Stimulated activated effector memory CD8-positive, alpha-beta T cell treated with anti-CD3 and anti-CD28 coated beads, Interleukin-12 subunit alpha, Interleukin-12 subunit beta, amount 100 ng/mL, for 72 hours (primary cell): ENCODE measurements at regions not wholly inside any gene's neighbourhood (a gene's known extent, or its start where the extent isn't known, plus 50 kb on each side); places are given as distances from the start of the nearest gene placed in this dataset.

Experiments
- ATAC-seq: fragments of 150-1000 bp; cut with Tn5 transposase; 2 replicates; pipeline ENCODE4 v1.10.0; 2021
- DNase-seq, 2 donors: peaks; one replicate each; pipeline ENCODE4 v3.0.0; 2021 to 2022; ENCODE audit warnings: low spot score in 2 of 2
- H3K27ac Mint-ChIP-seq: one replicate; pipeline ENCODE4 v1.8.0; 2022; ENCODE audit warnings: mild to moderate bottlenecking, mixed read lengths
- H3K36me3 Mint-ChIP-seq: one replicate; pipeline ENCODE4 v1.8.0; 2022; ENCODE audit warnings: mild to moderate bottlenecking, mixed read lengths
- H3K4me1 Mint-ChIP-seq: one replicate; pipeline ENCODE4 v1.8.0; 2022; ENCODE audit warnings: mixed read lengths
- H3K4me3 Mint-ChIP-seq: one replicate; pipeline ENCODE4 v1.8.0; 2022; ENCODE audit warnings: mild to moderate bottlenecking, mixed read lengths
- H3K9me3 Mint-ChIP-seq: one replicate; pipeline ENCODE4 v1.8.0; 2022; ENCODE audit warnings: mixed read lengths

GRCh38 chr11:92764128-92764527, 205.3 kb upstream of the MTNR1B start:
- H3K4me3 Mint-ChIP-seq: no peak overlapping the region
- no peaks in the 10 kb centered on the region for H3K36me3 Mint-ChIP-seq
- DNase-seq (no peak), ATAC-seq (no peak)
- H3K4me1 Mint-ChIP-seq: no peaks in the 10 kb centered on the region
- H3K27ac Mint-ChIP-seq: no peak overlapping the region
- peaks cover 2% of the 10 kb centered on the region for H3K9me3 Mint-ChIP-seq

- Mint-ChIP-seq H3K4me1 (no peaks in the 10 kb centered on the region), H3K36me3 (no peaks in the 10 kb centered on the region), H3K4me3 (no peak overlapping the region), H3K9me3 (peaks cover 2% of the 10 kb centered on the region), H3K27ac (no peak overlapping the region)
- DNase-seq (no peak), ATAC-seq (no peak)
These were observed 204.2 kb upstream of the MTNR1B start for GRCh38 chr11:92765082-92765840.

- DNase-seq: no peak
These were observed 203.5 kb upstream of the MTNR1B start for GRCh38 chr11:92765965-92766371.

DNA sequence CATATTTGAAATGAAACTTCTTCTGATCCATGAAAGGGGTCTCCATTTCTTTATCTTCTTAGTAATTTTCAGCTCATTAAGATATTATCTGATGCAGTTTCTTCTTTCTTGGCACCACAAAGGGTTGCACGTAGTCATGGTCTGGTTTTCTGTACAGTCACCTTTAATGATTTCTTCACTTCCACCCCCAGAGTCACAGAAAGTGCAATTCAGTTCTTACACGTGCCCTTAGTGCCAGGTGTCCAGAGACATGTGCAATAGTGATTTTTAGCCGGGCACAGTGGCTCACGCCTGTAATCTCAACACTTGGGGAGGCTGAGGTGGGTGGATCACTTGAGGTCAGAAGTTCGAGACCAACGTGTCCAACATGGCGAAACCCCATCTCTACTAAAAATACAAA, 202.8 kb upstream of the MTNR1B start:
- Mint-ChIP-seq H3K36me3 (no peaks in the 10 kb centered on the region), H3K27ac (no peak overlapping the region), H3K9me3 (no peaks in the 10 kb centered on the region), H3K4me1 (no peaks in the 10 kb centered on the region), H3K4me3 (no peak overlapping the region)
- DNase-seq (no peak), ATAC-seq (no peak)

More at GRCh38 chr11:92765965-92766371, 203.5 kb upstream of the MTNR1B start:
- Mint-ChIP-seq H3K4me3 (no peak overlapping the region), H3K9me3 (no peaks in the 10 kb centered on the region), H3K36me3 (no peaks in the 10 kb centered on the region), H3K4me1 (no peaks in the 10 kb centered on the region), H3K27ac (no peak overlapping the region)
- no peak for ATAC-seq

DNA sequence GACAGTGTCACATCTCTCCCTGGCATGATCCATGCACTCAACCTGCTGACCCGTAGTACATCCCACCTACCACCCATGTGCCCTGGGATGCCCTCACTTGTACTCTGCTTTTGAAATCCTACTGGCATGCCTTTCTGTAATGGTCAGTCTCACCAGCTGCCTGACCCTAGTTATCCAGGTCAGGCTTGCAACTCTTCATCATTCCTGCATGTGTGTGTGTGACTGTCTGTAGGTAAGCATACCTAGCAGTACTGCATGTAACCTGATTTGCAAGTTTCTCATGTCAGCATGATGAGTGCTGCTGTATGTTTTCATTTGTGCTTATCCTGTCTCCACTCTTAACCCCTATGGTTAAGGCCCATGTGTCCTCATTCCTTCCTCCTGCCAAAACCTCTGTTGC, 202.0 kb upstream of the MTNR1B start:
- no peaks in the 10 kb centered on the region for H3K9me3 Mint-ChIP-seq

DNA sequence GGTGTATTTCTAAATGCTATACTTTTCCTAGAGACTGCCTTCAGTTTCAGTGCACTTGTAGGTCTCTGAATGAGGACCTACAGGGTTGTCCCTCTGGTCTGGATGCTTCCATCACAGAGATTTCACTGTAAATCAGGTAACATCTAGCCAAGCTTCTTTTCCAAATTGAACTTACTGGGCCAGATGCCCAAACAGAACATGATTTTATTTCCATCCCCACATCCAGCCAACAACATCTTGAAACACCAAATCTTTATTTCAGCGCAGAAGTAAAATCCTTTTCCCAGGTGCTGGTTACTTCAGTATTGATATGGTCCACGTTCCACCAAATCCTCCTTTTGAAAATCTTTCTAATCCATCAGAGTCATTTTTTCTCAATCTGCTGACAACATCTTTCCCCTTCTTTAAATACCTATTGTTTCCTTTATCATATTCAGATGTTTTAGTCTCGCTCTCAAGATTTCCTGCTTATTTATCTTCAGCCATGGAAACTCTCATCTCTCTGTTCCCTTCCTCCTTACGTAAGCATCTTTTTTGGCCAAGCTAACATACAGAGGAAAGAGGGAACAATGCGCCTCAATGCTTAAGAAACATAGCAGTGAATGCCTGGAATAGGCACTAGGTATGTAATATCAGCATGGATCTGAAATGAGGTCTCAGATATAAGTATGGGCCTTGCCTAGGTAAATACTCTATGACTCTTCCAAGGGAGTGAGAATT, 201.2 kb upstream of the MTNR1B start:
- H3K27ac Mint-ChIP-seq: no peak overlapping the region
- ATAC-seq (no peak), DNase-seq (no peak)
- H3K36me3 Mint-ChIP-seq: no peaks in the 10 kb centered on the region
- no peak overlapping the region for H3K4me3 Mint-ChIP-seq
- H3K4me1 Mint-ChIP-seq: no peaks in the 10 kb centered on the region
- no peaks in the 10 kb centered on the region for H3K9me3 Mint-ChIP-seq

More for the DNA sequence above, 202.0 kb upstream of the MTNR1B start:
- Mint-ChIP-seq H3K4me1 (no peaks in the 10 kb centered on the region), H3K4me3 (no peak overlapping the region), H3K27ac (no peak overlapping the region), H3K36me3 (no peaks in the 10 kb centered on the region)
- DNase-seq (no peak), ATAC-seq (no peak)

DNA sequence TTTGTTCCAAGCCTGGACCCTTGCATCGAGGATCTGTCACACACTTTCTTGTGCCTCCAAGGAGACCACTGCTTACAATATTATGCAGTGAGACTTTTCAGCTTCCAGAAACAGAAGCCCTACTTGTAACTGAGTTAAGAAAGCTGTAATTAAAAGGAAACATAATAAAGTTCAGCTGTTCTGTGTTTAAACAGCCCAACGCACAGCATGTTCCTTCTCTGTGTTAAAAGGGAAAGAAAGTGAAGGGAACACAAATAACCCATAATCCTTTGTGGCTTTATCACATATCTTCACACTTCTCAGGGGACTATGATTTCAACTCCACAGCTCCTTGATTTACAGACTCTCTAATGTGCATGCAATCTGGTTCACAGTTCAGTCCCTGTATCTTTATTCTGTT, 200.3 kb upstream of the MTNR1B start:
- no peak overlapping the region for H3K27ac Mint-ChIP-seq
- H3K36me3 Mint-ChIP-seq: no peaks in the 10 kb centered on the region
- H3K4me3 Mint-ChIP-seq: no peak overlapping the region
- DNase-seq (no peak), ATAC-seq (no peak)
- H3K9me3 Mint-ChIP-seq: no peaks in the 10 kb centered on the region
- no peaks in the 10 kb centered on the region for H3K4me1 Mint-ChIP-seq

GRCh38 chr11:92770419-92770818, 199.0 kb upstream of the MTNR1B start:
- no peak overlapping the region for H3K4me3 Mint-ChIP-seq
- no peaks in the 10 kb centered on the region for H3K36me3 Mint-ChIP-seq
- H3K27ac Mint-ChIP-seq: no peak overlapping the region
- no peaks in the 10 kb centered on the region for H3K9me3 Mint-ChIP-seq
- no peaks in the 10 kb centered on the region for H3K4me1 Mint-ChIP-seq
- ATAC-seq (no peak), DNase-seq (no peak)

DNA sequence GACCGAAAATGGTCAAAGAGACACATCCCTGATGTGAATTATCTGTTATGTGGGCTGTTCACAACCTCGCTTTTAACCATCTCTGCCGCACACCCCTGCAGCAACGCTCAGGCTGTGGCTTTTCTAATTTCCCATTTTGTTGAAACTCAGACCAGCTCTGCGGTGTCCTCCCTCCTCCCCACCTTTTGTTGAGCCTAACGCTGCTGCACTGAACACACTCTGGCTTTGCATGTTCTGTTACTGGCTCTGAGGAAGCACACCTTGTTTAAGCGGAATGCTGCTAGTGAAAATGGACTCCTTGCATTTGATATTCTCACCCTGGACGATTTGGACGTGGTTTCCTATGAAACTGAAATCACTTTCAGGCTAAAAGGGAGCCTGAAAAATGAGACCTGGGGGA, 198.5 kb upstream of the MTNR1B start:
- H3K27ac Mint-ChIP-seq: no peak overlapping the region
- ATAC-seq (no peak), DNase-seq (no peak)
- no peaks in the 10 kb centered on the region for H3K4me1 Mint-ChIP-seq
- no peaks in the 10 kb centered on the region for H3K9me3 Mint-ChIP-seq
- no peaks in the 10 kb centered on the region for H3K36me3 Mint-ChIP-seq
- no peak overlapping the region for H3K4me3 Mint-ChIP-seq

- DNase-seq (no peak), ATAC-seq (no peak)
- Mint-ChIP-seq H3K4me1 (no peaks in the 10 kb centered on the region), H3K4me3 (no peak overlapping the region), H3K9me3 (no peaks in the 10 kb centered on the region), H3K36me3 (no peaks in the 10 kb centered on the region), H3K27ac (no peak overlapping the region)
These were observed 197.8 kb upstream of the MTNR1B start for GRCh38 chr11:92771701-92772100.

DNA sequence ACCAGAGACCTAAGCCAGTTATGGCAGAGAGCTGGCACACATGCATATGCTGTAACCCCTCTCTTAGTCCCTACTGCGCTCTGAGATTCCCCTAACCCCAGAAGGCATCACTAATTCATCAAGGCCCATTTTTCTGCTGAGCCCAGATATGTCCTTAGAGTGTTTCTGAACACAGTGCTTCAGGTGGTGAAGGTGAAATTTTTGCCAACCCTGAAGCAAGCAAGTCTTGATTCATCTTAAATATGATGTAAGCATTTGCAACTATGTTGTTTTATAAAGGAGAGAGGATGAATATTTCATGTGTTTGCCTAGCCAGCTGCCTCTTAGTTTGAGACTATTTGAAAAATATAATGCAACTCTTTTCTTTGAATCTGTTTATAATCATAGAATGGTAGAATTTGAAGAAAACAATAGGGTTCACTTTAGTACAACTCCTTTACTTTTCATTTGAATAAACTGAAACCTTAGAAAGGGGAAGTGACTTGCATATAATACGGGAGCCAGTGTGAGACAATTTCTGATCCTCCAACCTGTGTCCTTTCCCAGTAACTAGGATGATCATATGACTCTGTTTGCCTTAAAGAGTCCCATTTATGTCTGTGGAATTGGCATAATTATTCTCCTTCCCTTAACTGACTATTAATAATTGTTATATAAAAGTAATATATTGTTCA, 194.3 kb upstream of the MTNR1B start:
- Mint-ChIP-seq H3K27ac (no peak overlapping the region), H3K36me3 (no peaks in the 10 kb centered on the region), H3K9me3 (peaks cover 3% of the 10 kb centered on the region), H3K4me3 (no peak overlapping the region), H3K4me1 (no peaks in the 10 kb centered on the region)
- no peak for DNase-seq
- no peak for ATAC-seq

DNA sequence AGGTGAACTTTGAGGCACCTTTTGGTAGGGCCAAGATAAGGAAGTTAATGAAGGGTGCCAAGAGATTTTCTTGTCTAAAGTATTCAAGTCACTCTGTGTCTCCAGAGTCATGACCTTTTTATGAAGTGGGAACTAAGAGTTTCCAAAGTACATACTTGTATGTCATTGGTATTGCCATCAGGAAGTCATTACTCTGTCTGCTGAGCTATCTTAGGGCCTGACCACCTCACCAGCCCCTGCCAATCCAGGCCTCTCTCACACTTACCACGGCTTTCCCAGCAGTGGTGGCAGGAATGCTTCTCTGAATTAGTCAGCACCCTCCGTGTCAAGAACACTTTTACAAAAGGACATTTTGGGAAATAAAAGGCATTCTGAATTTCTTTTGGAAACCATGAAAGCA, 192.8 kb upstream of the MTNR1B start:
- Mint-ChIP-seq H3K4me3 (no peak overlapping the region), H3K9me3 (peaks cover 3% of the 10 kb centered on the region), H3K27ac (no peak overlapping the region), H3K36me3 (no peaks in the 10 kb centered on the region), H3K4me1 (no peaks in the 10 kb centered on the region)
- no peak for ATAC-seq
- no peak for DNase-seq

DNA sequence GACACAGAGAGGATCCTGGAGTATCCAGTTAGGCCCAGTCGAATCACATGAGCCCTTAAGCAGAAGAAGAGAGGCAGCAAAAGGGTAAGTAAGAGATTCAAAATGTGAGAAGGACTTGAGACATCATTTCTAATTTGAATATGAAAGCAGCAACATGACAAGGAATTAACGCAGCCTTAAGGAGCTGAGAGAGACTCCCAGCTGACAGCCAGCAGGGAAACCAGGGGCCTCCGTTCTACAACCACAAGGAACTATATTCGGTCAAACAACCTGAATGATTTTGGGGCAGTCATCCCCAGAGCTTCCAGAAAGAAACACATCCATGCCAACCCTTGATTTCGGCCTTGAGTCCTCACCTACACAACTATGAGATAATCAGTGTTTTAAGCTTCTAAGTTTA, 189.7 kb upstream of the MTNR1B start:
- Mint-ChIP-seq H3K36me3 (no peaks in the 10 kb centered on the region), H3K4me1 (no peaks in the 10 kb centered on the region), H3K9me3 (peaks cover 3% of the 10 kb centered on the region), H3K4me3 (no peak overlapping the region), H3K27ac (no peak overlapping the region)
- no peak for ATAC-seq
- DNase-seq: no peak

GRCh38 chr11:92781151-92781550, 188.3 kb upstream of the MTNR1B start:
- Mint-ChIP-seq H3K9me3 (peaks cover 3% of the 10 kb centered on the region), H3K27ac (no peak overlapping the region), H3K4me1 (no peaks in the 10 kb centered on the region), H3K36me3 (no peaks in the 10 kb centered on the region), H3K4me3 (no peak overlapping the region)
- DNase-seq (no peak), ATAC-seq (no peak)

DNA sequence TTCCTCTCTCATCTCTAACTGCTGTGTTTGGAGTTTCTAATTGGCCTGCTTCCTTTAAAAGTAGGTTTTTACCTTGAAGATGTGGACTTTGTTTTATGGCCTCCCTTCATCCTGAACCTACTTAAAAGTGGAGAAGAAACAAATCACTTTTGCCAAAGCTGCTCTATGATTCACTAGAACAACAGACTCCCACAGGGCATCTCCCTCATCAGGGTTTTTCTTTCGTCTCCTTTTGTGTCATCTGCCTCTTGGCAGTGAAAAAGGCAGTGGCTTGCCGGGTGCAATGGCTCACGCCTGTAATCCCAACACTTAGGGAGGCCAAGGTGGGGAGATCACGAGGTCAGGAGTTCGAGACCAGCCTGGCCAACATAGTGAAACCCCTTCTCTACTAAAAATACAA, 186.6 kb upstream of the MTNR1B start:
- ATAC-seq: no peak

GRCh38 chr11:92784331-92784730, 185.1 kb upstream of the MTNR1B start:
- DNase-seq: no peak
- Mint-ChIP-seq H3K36me3 (no peaks in the 10 kb centered on the region), H3K9me3 (no peaks in the 10 kb centered on the region), H3K27ac (no peak overlapping the region), H3K4me3 (no peak overlapping the region), H3K4me1 (no peaks in the 10 kb centered on the region)
- ATAC-seq: no peak

More for the DNA sequence above, 186.6 kb upstream of the MTNR1B start:
- Mint-ChIP-seq H3K36me3 (no peaks in the 10 kb centered on the region), H3K9me3 (peaks cover 3% of the 10 kb centered on the region), H3K4me1 (no peaks in the 10 kb centered on the region), H3K4me3 (no peak overlapping the region), H3K27ac (no peak overlapping the region)
- no peak for DNase-seq
